Gastrocnemius medialis (tissue), 4 donors: ENCODE measurements at regions not wholly inside any gene's neighbourhood (a gene's known extent, or its start where the extent isn't known, plus 50 kb on each side); places are given as distances from the start of the nearest gene placed in this dataset.
"Not testable (repeated sequence)": the region's sequence is repeated elsewhere in the genome, so short reads cannot be mapped to it uniquely, and the experiment has no call there.

Experiments
- ATAC-seq, 2 donors: fragments of 150-250 bp; one replicate each; pipeline ENCODE4 v1.9.1; 2016
- DNase-seq, 2 donors: peaks; one replicate each; pipeline ENCODE4 v3.0.0-alpha.2; 2019
- H3K27ac ChIP-seq, 4 donors: fragments of 200-600 bp; sonication (generic); 1 replicate in 1 of 4; 2 replicates in 3 of 4; pipeline ENCODE4 v1.5.1; 2016 to 2018; ENCODE audit warnings: mild to moderate bottlenecking in 2 of 4, moderate library complexity in 1 of 4
- H3K27me3 ChIP-seq, 3 donors: fragments of 200-600 bp; sonication (generic) in 2 of 3; 1 replicate in 1 of 3; 2 replicates in 2 of 3; pipeline versions ENCODE4 v1.5.1 to v1.6.0; 2016 to 2019; ENCODE audit warnings: mild to moderate bottlenecking in 1 of 3, moderate library complexity in 1 of 3
- H3K36me3 ChIP-seq, 2 donors: fragments of 200-600 bp; sonication (generic) in 1 of 2; one replicate each; pipeline ENCODE4 v1.5.1; 2017 to 2018
- H3K4me1 ChIP-seq, 2 donors: fragments of 200-600 bp; sonication (generic) in 1 of 2; one replicate each; pipeline ENCODE4 v1.5.1; 2016 to 2017; ENCODE audit warnings: mild to moderate bottlenecking in 2 of 2
- H3K4me3 ChIP-seq, 4 donors: fragments of 200-600 bp; sonication (generic) in 3 of 4; 1 replicate in 1 of 4; 2 replicates in 3 of 4; pipeline ENCODE4 v1.5.1; 2016 to 2019; ENCODE audit warnings: mild to moderate bottlenecking in 2 of 4
- H3K9me3 ChIP-seq, 3 donors: fragments of 200-600 bp; sonication (generic) in 2 of 3; 1 replicate in 1 of 3; 2 replicates in 2 of 3; pipeline ENCODE4 v1.5.1; 2016 to 2019
- CTCF ChIP-seq, 5 experiments: fragments of 450-650 bp in 3 of 5; fragments of 200-600 bp in 2 of 5; sonication (generic) in 2 of 5; IDR thresholded peaks in 4 of 5; conservative IDR thresholded peaks in 1 of 5; 1 replicate in 4 of 5; 2 replicates in 1 of 5; pipeline ENCODE4 v1.5.1; 2016 to 2019; ENCODE audit warnings: antibody characterized with exemption in 5 of 5, mild to moderate bottlenecking in 3 of 5, moderate library complexity in 3 of 5
- POLR2A ChIP-seq, 2 donors: fragments of 450-650 bp; IDR thresholded peaks; one replicate each; pipeline ENCODE4 v1.6.1; 2017; ENCODE audit warnings: antibody characterized with exemption in 2 of 2, mild to moderate bottlenecking in 2 of 2, moderate library complexity in 2 of 2
- in situ Hi-C, 4 donors: fragments of 200-750 bp; cut with MboI; loops; one replicate each; pipeline versions ENCODE4 v1.15.0 to v1.8.0; 2017; ENCODE audit warnings: low sequenced_read_pairs in 4 of 4
- intact Hi-C: fragments of 100-400 bp; cut with DNase I; formaldehyde crosslinking; loops from one replicate; pipeline ENCODE4 v1.15.1; 2023; ENCODE audit warnings: low total_unique reads

- Histone ChIP-seq H3K9me3 (no peaks in the 10 kb centered on the region), H3K27ac (no peak overlapping the region), H3K4me1 (peaks cover 5 to 10% of the 10 kb centered on the region in 2 donors), H3K4me3 (no peak overlapping the region), H3K36me3 (no peaks in the 10 kb centered on the region), H3K27me3 (no peaks in the 10 kb centered on the region)
- in situ Hi-C loops = no loop called here
- intact Hi-C loops = no loop called here
- ATAC-seq (no peak), DNase-seq (no peak)
- no peak for TF ChIP-seq POLR2A (IDR thresholded peaks at IDR 0.05)
- no peak for TF ChIP-seq CTCF (IDR thresholded peaks at IDR 0.05 in 4 of 5, conservative IDR thresholded peaks at IDR 0.05 in 1 of 5)
Observed at GRCh38 chr14:30195941-30196340, 268.3 kb upstream of the PRKD1 start.

- Histone ChIP-seq H3K27me3 (no peaks in the 10 kb centered on the region), H3K36me3 (no peaks in the 10 kb centered on the region), H3K4me1 (peaks cover 5 to 10% of the 10 kb centered on the region in 2 donors), H3K4me3 (no peak overlapping the region), H3K27ac (no peak overlapping the region), H3K9me3 (no peaks in the 10 kb centered on the region)
- ATAC-seq (no peak), DNase-seq (no peak)
- TF ChIP-seq CTCF (IDR thresholded peaks at IDR 0.05 in 4 of 5, conservative IDR thresholded peaks at IDR 0.05 in 1 of 5) = no peak
- no peak for TF ChIP-seq POLR2A (IDR thresholded peaks at IDR 0.05)
- intact Hi-C loops = no loop called here
- in situ Hi-C loops = no loop called here
Observed at GRCh38 chr14:30196861-30197260, 269.2 kb upstream of the PRKD1 start.

- H3K27ac ChIP-seq, ATAC-seq, H3K4me3 ChIP-seq, in situ Hi-C loops, H3K4me1 ChIP-seq, intact Hi-C loops, DNase-seq, H3K27me3 ChIP-seq, H3K36me3 ChIP-seq, H3K9me3 ChIP-seq: not testable (repeated sequence)
Observed at GRCh38 chr14:30198720-30199119, 271.1 kb upstream of the PRKD1 start.

- in situ Hi-C loops (loop anchor here in 3 of 4 donors (25.0 kb wide), 3 partner anchors 642 to 1442 kb away; partner anchors contain the start of gene FOXG1 (in 1 of the 3)), intact Hi-C loops (no loop called here)
- Histone ChIP-seq H3K36me3 (no peaks in the 10 kb centered on the region), H3K4me1 (no peaks in the 10 kb centered on the region), H3K27me3 (no peaks in the 10 kb centered on the region), H3K9me3 (no peaks in the 10 kb centered on the region), H3K4me3 (no peak overlapping the region), H3K27ac (no peak overlapping the region)
- DNase-seq (no peak), ATAC-seq (no peak)
- TF ChIP-seq CTCF (IDR thresholded peaks at IDR 0.05 in 4 of 5, conservative IDR thresholded peaks at IDR 0.05 in 1 of 5) = no peak
- no peak for TF ChIP-seq POLR2A (IDR thresholded peaks at IDR 0.05)
Observed at GRCh38 chr14:30204431-30204980, 276.9 kb upstream of the PRKD1 start.

GRCh38 chr14:30209136-30209535, 281.5 kb upstream of the PRKD1 start:
- H3K4me1 ChIP-seq = no peaks in the 10 kb centered on the region
- in situ Hi-C loops (loop anchor here in 3 of 4 donors (25.0 kb wide), 3 partner anchors 647 to 1447 kb away; partner anchors contain the start of gene FOXG1 (in 1 of the 3)), intact Hi-C loops (no loop called here)
- H3K27ac ChIP-seq = no peak overlapping the region
- no peaks in the 10 kb centered on the region for H3K27me3 ChIP-seq
- no peaks in the 10 kb centered on the region for H3K36me3 ChIP-seq
- ATAC-seq (no peak), DNase-seq (no peak)
- H3K4me3 ChIP-seq = no peak overlapping the region
- TF ChIP-seq POLR2A (IDR thresholded peaks at IDR 0.05) (no peak), CTCF (IDR thresholded peaks at IDR 0.05 in 4 of 5, conservative IDR thresholded peaks at IDR 0.05 in 1 of 5) (no peak)
- no peaks in the 10 kb centered on the region for H3K9me3 ChIP-seq
